NCI-H2171 (cell line): ENCODE measurements at regions not wholly inside any gene's neighbourhood (a gene's known extent, or its start where the extent isn't known, plus 50 kb on each side); places are given as distances from the start of the nearest gene placed in this dataset.
"Not testable (repeated sequence)": the region's sequence is repeated elsewhere in the genome, so short reads cannot be mapped to it uniquely, and the experiment has no call there.

ENCODE experiments used
- DNase-seq: peaks from one replicate; lab custom pipeline; 2025; lab: John Stamatoyannopoulos, UW

- DNase-seq = no peak
Measured at GRCh38 chr18:29853126-29853525, 1189.4 kb downstream of the DSC3 start.

- no peak for DNase-seq
Measured at GRCh38 chr18:29849144-29849543, 1193.4 kb downstream of the DSC3 start.

GRCh38 chr18:29841631-29842030 is 1200.9 kb downstream of the DSC3 start:
- DNase-seq = no peak

GRCh38 chr18:29840089-29840488 is 1202.5 kb downstream of the DSC3 start:
- DNase-seq = no peak

- DNase-seq = not testable (repeated sequence)
Measured at GRCh38 chr18:29838961-29839360, 1203.6 kb downstream of the DSC3 start.

GRCh38 chr18:29838556-29838955 is 1204.0 kb downstream of the DSC3 start:
- no peak for DNase-seq

- DNase-seq = no peak
Measured at GRCh38 chr18:29823671-29824070, 1218.9 kb downstream of the DSC3 start.

GRCh38 chr18:29821544-29821943 is 1221.0 kb downstream of the DSC3 start:
- DNase-seq = no peak

GRCh38 chr18:29811519-29811918 is 1231.0 kb downstream of the DSC3 start:
- no peak for DNase-seq

- DNase-seq = no peak
Measured at GRCh38 chr18:29780816-29781215, 1261.7 kb downstream of the DSC3 start.

- DNase-seq = no peak
Measured at GRCh38 chr18:29779096-29779495, 1263.4 kb downstream of the DSC3 start.

- no peak for DNase-seq
Measured at GRCh38 chr18:29753379-29753778, 1289.2 kb downstream of the DSC3 start.

GRCh38 chr18:29749704-29750103 is 1292.8 kb downstream of the DSC3 start:
- DNase-seq = no peak

- no peak for DNase-seq
Measured at GRCh38 chr18:29741461-29741860, 1301.1 kb downstream of the DSC3 start.

- no peak for DNase-seq
Measured at GRCh38 chr18:29737620-29738019, 1304.9 kb downstream of the DSC3 start.

- no peak for DNase-seq
Measured at GRCh38 chr18:29737190-29737589, 1305.4 kb downstream of the DSC3 start.

- DNase-seq = no peak
Measured at GRCh38 chr18:29730073-29730472, 1312.5 kb downstream of the DSC3 start.

- no peak for DNase-seq
Measured at GRCh38 chr18:29726646-29727045, 1315.9 kb downstream of the DSC3 start.

GRCh38 chr18:29723486-29723885 is 1319.1 kb downstream of the DSC3 start:
- not testable (repeated sequence) for DNase-seq

- DNase-seq = not testable (repeated sequence)
Measured at GRCh38 chr18:29715960-29716359, 1326.6 kb downstream of the DSC3 start.

- no peak for DNase-seq
Measured at GRCh38 chr18:29712785-29713184, 1329.8 kb downstream of the DSC3 start.

GRCh38 chr18:29711932-29712331 is 1330.6 kb downstream of the DSC3 start:
- no peak for DNase-seq

- DNase-seq = no peak
Measured at GRCh38 chr18:29693334-29693733, 1349.2 kb downstream of the DSC3 start.

GRCh38 chr18:29681578-29681977 is 1361.0 kb downstream of the DSC3 start:
- DNase-seq = no peak
